HG03066 (cell line): ENCODE measurements at regions not wholly inside any gene's neighbourhood (a gene's known extent, or its start where the extent isn't known, plus 50 kb on each side); places are given as distances from the start of the nearest gene placed in this dataset.
"Not testable (repeated sequence)": the region's sequence is repeated elsewhere in the genome, so short reads cannot be mapped to it uniquely, and the experiment has no call there.

Source experiments
- ATAC-seq: cut with Tn5 transposase; IDR thresholded peaks from one replicate; pipeline ENCODE4 v1.9.1; 2021; ENCODE audit warnings: low read depth; ENCODE audit not compliant: unreplicated experiment

- ATAC-seq = no peak
Observed at GRCh38 chr3:28022916-28023315, 218.5 kb upstream of the CMC1 start.

DNA sequence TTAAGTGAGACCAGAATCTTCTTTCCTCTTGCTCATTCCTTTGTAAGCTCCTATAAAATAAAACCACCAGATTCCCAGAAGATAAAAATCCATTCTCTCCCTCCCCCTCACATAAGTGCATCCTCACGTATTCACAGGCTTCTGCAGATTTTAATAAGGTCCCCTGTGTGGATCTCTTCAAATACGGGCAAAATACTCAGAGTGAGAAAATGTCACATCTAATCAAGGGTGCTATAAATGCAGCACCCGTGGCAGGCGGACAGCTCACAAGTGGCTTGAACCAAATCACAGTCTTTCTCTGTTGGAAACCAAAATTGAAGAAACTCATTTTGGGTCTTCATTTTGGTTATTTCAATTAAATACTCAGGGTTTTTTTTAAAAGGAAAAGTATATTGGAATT, 212.9 kb upstream of the CMC1 start:
- no peak for ATAC-seq

GRCh38 chr3:28033059-28033784, 208.2 kb upstream of the CMC1 start:
- ATAC-seq = no peak

GRCh38 chr3:28036599-28037575, 204.5 kb upstream of the CMC1 start:
- no peak for ATAC-seq

DNA sequence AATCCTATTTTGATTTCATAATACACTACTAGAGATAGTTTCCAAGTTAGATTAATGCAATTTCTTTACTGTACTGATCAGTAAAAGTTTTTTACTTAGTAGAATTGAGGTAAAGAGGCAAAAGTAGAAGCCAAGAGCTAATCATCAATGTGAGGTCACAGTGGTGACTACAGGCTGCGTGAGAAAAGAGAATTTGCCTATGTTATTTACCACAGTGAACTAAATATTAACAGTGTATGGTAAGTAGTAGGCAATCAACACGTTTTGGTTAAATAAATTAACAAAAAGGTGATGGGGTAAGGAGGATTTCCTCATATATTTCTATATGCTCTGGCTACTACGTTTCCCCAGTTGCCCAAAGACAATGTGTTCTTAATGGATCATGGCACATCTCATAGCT, 202.2 kb upstream of the CMC1 start:
- ATAC-seq = no peak

DNA sequence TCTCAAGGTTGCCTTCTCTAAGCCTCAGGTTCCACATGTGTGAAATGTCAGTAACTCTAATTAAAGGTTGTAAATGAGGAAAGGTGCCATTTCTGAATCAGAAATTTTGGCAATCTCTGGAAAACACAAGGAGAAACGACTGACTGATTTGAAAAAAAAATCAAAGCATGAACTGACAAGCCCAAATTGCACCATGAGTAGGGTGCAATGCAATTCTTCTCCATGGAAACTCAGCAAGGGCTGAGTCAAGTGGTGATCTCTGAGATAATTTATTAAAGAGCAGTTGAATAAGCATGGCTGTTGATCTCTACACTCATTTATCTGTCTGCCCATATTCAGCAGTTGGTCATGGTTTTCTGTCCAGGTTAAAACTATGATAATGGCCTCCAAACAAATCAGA, 201.6 kb upstream of the CMC1 start:
- no peak for ATAC-seq

GRCh38 chr3:28042095-28042635, 199.3 kb upstream of the CMC1 start:
- no peak for ATAC-seq

DNA sequence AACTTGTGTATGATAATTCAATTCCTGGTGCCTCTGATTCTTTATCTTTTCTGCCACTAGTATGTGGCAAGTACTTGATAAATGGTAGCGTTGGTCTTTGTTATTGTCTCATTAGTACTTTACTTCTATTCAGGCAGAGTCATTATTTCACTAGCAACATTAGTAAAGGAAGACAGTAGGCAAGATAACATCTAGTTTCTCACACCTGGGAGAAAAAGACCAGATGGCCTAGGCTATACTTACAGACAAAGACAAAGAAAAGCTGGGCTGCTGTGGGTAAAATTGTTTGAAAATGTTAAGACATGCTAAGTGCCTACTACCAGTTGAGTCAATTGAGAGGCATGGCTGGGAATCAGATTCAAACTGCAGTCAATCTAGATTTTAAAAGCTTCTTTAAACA, 198.7 kb upstream of the CMC1 start:
- ATAC-seq = no peak

GRCh38 chr3:28050120-28050519, 191.3 kb upstream of the CMC1 start:
- ATAC-seq = no peak

- no peak for ATAC-seq
Observed at GRCh38 chr3:28050885-28051284, 190.5 kb upstream of the CMC1 start.

DNA sequence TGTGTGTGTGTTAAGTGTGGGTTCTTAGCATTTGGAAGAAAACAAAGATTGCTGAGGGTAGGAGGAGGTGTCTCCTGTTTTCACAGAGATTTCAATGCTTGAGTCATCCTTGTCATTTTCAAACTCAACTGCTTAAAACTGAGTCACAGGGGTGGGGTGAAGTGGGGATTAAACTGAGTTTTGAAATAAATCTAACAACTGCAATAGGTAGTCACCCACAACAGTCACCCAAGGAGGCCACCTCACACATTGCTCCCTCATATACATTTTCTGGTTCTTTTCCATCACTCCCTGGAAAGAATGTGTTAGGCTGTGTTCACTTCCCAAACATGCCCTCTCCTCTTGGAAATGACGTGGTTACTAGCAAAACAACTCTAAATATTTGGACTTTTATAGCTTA, 187.7 kb upstream of the CMC1 start:
- no peak for ATAC-seq

- ATAC-seq = no peak
Observed at GRCh38 chr3:28056806-28057205, 184.6 kb upstream of the CMC1 start.

GRCh38 chr3:28057539-28057938, 183.9 kb upstream of the CMC1 start:
- ATAC-seq = no peak

GRCh38 chr3:28059199-28059598, 182.2 kb upstream of the CMC1 start:
- not testable (repeated sequence) for ATAC-seq

GRCh38 chr3:28066020-28066419, 175.4 kb upstream of the CMC1 start:
- ATAC-seq = no peak

GRCh38 chr3:28067014-28067413, 174.4 kb upstream of the CMC1 start:
- ATAC-seq = no peak

DNA sequence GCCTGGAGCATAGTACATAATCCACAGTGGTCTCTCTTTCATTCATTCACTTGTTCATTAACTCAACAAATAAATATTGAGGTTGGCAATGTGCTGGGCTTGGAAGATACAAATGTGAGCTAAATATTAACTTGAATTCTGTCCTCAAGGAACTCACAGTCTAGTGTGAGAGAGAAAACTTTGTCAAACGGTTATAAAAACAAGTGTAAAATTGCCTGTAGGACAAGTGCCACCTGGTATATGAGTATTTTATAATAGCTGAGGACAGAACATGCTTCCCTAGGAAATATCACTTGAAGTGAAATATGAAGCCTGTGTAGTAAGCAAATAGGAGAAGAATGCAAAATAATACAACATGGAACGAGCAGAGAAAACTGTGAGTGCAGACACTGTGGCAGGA, 173.1 kb upstream of the CMC1 start:
- ATAC-seq = no peak

- no peak for ATAC-seq
Observed at GRCh38 chr3:28069438-28069837, 172.0 kb upstream of the CMC1 start.

DNA sequence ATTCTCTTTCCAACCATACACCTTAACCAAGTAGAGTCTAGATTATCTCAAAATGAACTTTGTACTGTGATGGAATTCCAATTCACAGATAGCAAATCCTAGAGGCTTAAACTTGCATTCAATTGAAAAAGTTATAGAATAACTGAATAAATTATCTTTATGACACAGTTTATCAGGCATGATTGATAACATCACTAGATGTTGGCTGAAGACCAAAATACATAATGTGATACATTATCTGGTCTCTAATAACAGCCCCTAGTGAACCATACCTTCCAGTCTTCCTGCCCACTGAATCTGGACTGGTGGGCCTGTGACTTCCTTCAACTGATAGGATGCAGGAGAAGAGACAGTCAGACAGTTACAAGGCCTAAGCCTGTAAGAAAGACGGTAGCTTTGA, 165.2 kb upstream of the CMC1 start:
- no peak for ATAC-seq

DNA sequence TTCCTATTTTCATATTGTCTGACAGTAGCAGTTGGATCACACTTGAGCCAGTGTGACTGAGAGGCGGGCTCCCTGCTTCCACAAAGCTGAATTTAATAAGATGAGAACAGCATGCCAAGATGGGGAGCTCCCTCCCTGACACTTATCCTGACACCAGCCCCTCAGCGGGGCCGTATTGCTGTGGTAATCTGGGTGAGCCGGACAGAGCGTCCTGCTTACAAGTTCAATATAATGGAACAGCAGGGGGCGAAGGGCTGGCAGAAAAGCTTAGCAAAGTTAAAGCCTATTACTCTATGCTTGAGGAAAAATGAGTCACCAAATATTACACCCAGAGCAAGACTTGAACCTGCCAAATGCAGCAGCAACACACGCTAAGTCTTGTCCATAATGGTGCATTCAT, 163.8 kb upstream of the CMC1 start:
- ATAC-seq = no peak

DNA sequence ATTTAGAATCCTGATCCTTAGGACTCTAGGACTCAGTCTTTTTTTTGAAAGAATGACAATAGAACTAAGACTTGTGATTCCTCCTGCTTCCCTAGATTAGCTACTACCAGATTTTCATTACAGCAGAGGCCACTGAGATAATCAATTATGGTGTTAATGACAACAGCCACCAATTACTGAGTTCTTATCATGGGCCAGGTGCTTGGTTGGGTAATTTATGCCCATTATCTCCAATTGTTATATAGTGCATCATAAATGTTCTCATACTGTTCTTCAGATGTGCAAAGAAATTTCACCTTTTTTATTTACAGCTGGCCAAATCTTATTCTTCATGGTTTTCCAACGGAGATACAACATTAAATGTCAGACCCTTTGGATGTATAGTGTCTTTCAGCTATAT, 162.9 kb upstream of the CMC1 start:
- ATAC-seq = no peak

GRCh38 chr3:28080716-28081115, 160.7 kb upstream of the CMC1 start:
- no peak for ATAC-seq
